Gastroesophageal sphincter (tissue), 3 donors: ENCODE measurements at regions not wholly inside any gene's neighbourhood (a gene's known extent, or its start where the extent isn't known, plus 50 kb on each side); places are given as distances from the start of the nearest gene placed in this dataset.

Experiments
- CTCF ChIP-seq, 4 experiments: fragments of 200-600 bp in 2 of 4; fragments of 450-650 bp in 2 of 4; sonication (generic) in 1 of 4; IDR thresholded peaks; one replicate each; pipeline ENCODE4 v1.5.1; 2017 to 2019; ENCODE audit warnings: antibody characterized with exemption in 4 of 4, mild to moderate bottlenecking in 2 of 4, moderate library complexity in 2 of 4
- EP300 ChIP-seq: sonication (generic); formaldehyde crosslinking; IDR thresholded peaks from one replicate; pipeline ENCODE4 v1.6.1; 2017; ENCODE audit warnings: antibody characterized with exemption, mild to moderate bottlenecking
- POLR2A ChIP-seq, 2 donors: fragments of 450-650 bp; IDR thresholded peaks; one replicate each; pipeline ENCODE4 v1.6.1; 2017; ENCODE audit warnings: antibody characterized with exemption in 2 of 2, mild to moderate bottlenecking in 2 of 2, moderate library complexity in 1 of 2

- TF ChIP-seq CTCF (IDR thresholded peaks at IDR 0.05), result no peak
- TF ChIP-seq EP300, result no peak
- no peak for TF ChIP-seq POLR2A (IDR thresholded peaks at IDR 0.05)
Observed at GRCh38 chr9:12955510-12956163, 180.8 kb downstream of the LURAP1L start.
